Stomach smooth muscle (tissue), 2 donors: ENCODE measurements at regions not wholly inside any gene's neighbourhood (a gene's known extent, or its start where the extent isn't known, plus 50 kb on each side); places are given as distances from the start of the nearest gene placed in this dataset.

Experiments used
- H3K27ac ChIP-seq: one replicate; pipeline ENCODE4 v1.7.0; 2013; ENCODE audit warnings: mild to moderate bottlenecking, low read length, inconsistent platforms
- H3K27me3 ChIP-seq, 2 donors: one replicate each; pipeline ENCODE4 v1.7.0; 2013; ENCODE audit warnings: low read length in 2 of 2; ENCODE audit not compliant: insufficient read depth in 2 of 2, control insufficient read depth in 1 of 2
- H3K36me3 ChIP-seq, 2 donors: one replicate each; pipeline ENCODE4 v1.7.0; 2013; ENCODE audit warnings: low read length in 2 of 2; ENCODE audit not compliant: control insufficient read depth in 2 of 2, insufficient read depth in 2 of 2
- H3K4me1 ChIP-seq: one replicate; pipeline ENCODE4 v1.7.0; 2013; ENCODE audit warnings: low read length; ENCODE audit not compliant: control insufficient read depth, insufficient read depth
- H3K4me3 ChIP-seq, 2 donors: one replicate each; pipeline ENCODE4 v1.7.0; 2013; ENCODE audit warnings: low read length in 2 of 2
- H3K9ac ChIP-seq, 2 donors: one replicate each; pipeline ENCODE4 v1.7.0; 2013; ENCODE audit warnings: low read length in 2 of 2, mild to moderate bottlenecking in 1 of 2
- H3K9me3 ChIP-seq, 2 donors: one replicate each; pipeline ENCODE4 v1.7.0; 2013; ENCODE audit warnings: low read length in 2 of 2; ENCODE audit not compliant: control insufficient read depth in 2 of 2
- donor health status: healthy.
- donor health status: Pancreatic carcinoma.

DNA sequence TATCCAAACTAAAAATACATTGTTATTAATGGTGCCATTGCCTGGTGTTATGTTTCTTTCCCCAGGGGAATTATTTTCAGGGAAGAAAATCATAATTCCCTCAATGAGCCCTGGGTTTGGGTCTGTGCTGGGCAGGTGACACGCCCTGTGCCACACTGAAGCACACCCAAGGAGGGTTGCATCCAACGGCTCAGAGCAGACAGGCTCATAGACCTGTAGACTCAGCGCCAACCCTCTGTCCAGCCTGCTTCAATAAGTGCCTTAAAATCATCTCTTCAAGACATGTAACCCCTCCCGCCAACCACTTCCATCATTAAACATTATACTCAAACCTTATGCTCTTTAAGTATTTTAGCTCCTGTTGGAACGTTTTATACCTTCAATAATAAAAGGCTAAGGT, 225.3 kb upstream of the CDH4 start:
- H3K9me3 ChIP-seq, result no peaks in the 10 kb centered on the region
- H3K36me3 ChIP-seq, result no peaks in the 10 kb centered on the region
- no peak overlapping the region for H3K4me3 ChIP-seq
- no peak overlapping the region for H3K27ac ChIP-seq
- peaks cover 0 to 2% of the 10 kb centered on the region in 2 donors for H3K27me3 ChIP-seq
- no peaks in the 10 kb centered on the region for H3K4me1 ChIP-seq
- H3K9ac ChIP-seq, result no peak overlapping the region

DNA sequence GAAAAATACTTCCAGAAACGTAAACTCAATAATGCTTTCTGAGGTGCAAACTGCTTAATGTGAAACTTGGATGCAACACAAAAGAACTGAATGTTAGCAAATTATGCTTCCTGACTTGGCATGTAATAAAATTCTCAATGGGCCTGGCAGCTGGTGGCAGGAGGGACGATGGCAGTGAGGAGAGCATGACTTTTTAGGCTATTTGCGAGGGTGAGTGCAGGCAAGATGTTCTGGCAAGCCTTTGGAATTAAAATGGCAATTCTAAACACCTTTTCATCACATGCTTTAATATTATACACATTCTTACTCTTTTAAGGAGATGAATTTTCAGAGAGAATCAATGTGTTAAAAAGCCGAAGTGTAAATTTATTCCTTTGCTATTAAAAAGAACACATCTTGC, 224.8 kb upstream of the CDH4 start:
- no peaks in the 10 kb centered on the region for H3K36me3 ChIP-seq
- H3K9me3 ChIP-seq, result no peaks in the 10 kb centered on the region
- H3K27me3 ChIP-seq, result peaks cover 0 to 2% of the 10 kb centered on the region in 2 donors
- H3K4me3 ChIP-seq, result no peak overlapping the region
- no peaks in the 10 kb centered on the region for H3K4me1 ChIP-seq
- no peak overlapping the region for H3K27ac ChIP-seq
- H3K9ac ChIP-seq, result no peak overlapping the region

DNA sequence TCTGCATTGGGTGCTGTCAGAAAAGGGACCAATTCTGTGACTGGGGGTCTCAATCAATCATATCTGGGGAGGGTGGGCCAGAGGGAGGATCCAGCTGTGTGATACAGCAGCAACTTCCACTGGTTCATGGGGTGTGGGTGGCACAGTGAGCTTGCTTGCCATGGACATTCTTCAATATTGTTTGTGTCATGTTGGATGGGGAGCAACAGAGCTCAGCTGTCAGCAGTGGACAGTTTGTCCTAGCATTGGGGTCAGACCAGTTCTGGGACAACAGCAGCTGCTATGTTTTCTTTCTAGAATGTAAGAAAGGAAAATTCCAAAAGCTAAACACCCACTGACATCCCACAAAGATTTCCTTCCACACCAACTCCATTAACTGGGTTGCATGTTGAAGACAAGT, 221.9 kb upstream of the CDH4 start:
- no peaks in the 10 kb centered on the region for H3K9me3 ChIP-seq
- H3K9ac ChIP-seq, result no peak overlapping the region
- no peaks in the 10 kb centered on the region for H3K4me1 ChIP-seq
- H3K27me3 ChIP-seq, result no peaks in the 10 kb centered on the region
- H3K4me3 ChIP-seq, result no peak overlapping the region
- no peaks in the 10 kb centered on the region for H3K36me3 ChIP-seq
- no peak overlapping the region for H3K27ac ChIP-seq

DNA sequence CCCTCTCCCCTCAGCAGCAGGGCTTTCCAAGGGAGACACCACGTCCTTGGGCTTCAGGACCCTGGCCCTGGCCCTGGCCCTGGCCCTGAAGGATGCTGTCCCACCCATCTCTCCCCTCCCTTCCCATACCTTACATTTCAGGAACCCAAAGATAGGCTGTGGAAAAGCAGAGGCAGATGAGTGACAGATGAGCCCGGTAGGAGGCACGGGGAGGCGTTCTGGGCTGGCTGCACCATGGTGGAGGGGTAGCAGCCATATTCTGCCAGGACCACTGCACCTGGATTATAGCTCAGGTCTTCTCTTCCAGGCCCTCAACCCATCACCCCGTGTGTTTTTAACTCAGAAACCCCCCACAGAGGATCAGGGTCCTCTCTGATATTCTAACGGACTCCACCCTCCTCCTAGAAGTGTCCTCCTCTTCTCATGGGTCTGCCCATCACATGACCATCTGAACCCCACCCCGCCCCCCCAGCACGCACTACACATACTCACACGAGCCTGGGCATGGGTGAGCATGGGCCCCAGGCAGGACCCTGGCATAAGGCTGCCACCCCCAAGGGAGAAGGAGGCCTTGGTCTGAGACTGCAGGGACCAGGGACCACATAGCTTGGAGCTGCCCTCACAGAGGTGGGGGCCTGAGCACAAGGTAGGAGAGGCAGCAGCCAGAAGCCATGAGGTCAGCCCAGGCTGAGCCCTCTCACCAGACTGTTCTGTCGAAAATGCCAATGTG, 220.8 kb upstream of the CDH4 start:
- Histone ChIP-seq H3K4me1 (no peaks in the 10 kb centered on the region), H3K36me3 (no peaks in the 10 kb centered on the region), H3K27ac (no peak overlapping the region), H3K4me3 (no peak overlapping the region), H3K27me3 (no peaks in the 10 kb centered on the region), H3K9ac (no peak overlapping the region), H3K9me3 (no peaks in the 10 kb centered on the region)

DNA sequence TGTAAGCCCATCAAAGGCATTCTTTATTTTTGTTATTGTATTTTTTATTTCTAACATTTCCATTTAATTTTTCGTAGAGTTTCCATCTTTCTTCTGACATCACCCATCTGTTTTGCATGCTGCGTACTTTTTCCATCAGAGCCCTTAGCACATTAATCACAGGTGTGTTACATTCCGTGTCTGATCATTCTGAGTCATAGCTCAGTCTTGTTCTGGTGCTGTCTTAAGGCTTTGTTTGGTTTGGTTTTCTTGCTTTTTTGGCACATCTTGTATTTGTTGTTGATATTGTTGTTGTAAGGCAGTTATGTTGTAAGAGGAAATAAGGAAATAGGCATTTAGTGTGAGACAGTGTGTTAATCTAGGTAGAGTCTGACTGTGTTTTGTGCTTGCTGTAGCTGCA, 214.6 kb upstream of the CDH4 start:
- peaks cover 0 to 4% of the 10 kb centered on the region in 2 donors for H3K9me3 ChIP-seq
- no peak overlapping the region for H3K4me3 ChIP-seq
- H3K9ac ChIP-seq, result no peak overlapping the region
- no peaks in the 10 kb centered on the region for H3K36me3 ChIP-seq
- H3K27ac ChIP-seq, result no peak overlapping the region
- H3K27me3 ChIP-seq, result no peaks in the 10 kb centered on the region
- no peaks in the 10 kb centered on the region for H3K4me1 ChIP-seq

DNA sequence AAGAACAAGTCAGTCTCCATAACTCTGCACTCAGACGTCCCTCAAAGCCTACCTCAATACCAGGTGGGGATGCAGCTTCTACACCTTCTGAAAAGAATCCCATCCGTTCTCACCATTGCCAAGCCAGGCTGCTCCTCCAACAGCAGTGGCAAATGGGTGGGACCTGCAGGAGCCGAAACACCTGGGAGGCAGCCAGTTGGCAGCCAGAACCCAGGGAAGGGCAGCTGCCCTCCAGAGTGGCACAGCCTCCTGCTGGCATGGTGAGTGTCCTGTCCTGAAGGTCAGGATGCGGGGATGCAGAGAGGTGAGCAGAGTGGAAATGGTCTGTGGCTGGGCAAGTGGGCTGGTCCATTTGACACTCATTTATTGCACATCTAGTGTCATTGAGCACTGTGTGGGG, 210.6 kb upstream of the CDH4 start:
- Histone ChIP-seq H3K27me3 (peaks cover 0 to 2% of the 10 kb centered on the region in 2 donors), H3K9me3 (peaks cover 0 to 4% of the 10 kb centered on the region in 2 donors), H3K4me1 (no peaks in the 10 kb centered on the region), H3K4me3 (no peak overlapping the region), H3K27ac (no peak overlapping the region), H3K9ac (no peak overlapping the region), H3K36me3 (no peaks in the 10 kb centered on the region)

DNA sequence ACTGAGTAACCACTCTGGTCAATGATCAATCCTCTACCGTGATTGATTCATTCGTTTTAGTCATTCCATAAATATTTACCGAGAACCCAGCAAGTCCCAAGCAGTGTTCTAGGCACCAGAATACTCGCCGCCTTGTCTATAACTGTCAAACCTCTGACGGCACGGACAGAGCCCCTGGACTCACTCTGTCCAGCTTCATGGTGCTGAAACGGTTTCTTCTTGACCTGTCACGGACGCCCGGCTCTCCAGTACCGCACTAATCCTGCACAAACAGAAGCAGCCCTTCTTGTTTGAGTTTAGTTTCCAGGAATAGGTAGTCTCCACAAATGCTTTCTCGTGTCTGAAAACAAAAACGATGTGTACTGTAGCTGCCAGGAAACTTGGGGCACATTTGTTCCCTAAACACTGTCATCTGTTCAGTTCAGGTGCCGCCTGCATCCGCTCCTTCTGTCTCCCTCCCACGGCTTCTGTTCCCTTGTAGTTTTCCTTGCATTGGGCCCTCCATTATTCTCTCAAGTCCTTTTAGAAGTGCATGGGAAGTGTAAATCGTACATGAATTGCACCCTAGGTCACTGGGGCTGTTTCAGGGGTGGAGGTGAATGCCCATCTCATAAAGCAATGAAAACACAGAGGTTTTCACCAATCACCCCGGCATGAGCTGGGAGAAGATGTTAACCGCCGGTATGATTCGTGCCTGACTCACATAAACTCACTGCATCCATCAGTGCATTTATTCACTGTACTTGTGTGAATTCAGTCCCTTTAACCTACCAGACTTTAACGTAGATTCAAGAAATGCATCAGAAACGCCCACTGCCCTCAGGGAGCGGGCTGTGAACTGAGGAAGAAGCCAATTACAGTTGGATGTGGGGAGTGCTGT, 209.3 kb upstream of the CDH4 start:
- peaks cover 0 to 2% of the 10 kb centered on the region in 2 donors for H3K27me3 ChIP-seq
- H3K4me3 ChIP-seq, result no peak overlapping the region
- H3K27ac ChIP-seq, result no peak overlapping the region
- peaks cover 0 to 4% of the 10 kb centered on the region in 2 donors for H3K9me3 ChIP-seq
- no peaks in the 10 kb centered on the region for H3K4me1 ChIP-seq
- no peak overlapping the region for H3K9ac ChIP-seq
- no peaks in the 10 kb centered on the region for H3K36me3 ChIP-seq

DNA sequence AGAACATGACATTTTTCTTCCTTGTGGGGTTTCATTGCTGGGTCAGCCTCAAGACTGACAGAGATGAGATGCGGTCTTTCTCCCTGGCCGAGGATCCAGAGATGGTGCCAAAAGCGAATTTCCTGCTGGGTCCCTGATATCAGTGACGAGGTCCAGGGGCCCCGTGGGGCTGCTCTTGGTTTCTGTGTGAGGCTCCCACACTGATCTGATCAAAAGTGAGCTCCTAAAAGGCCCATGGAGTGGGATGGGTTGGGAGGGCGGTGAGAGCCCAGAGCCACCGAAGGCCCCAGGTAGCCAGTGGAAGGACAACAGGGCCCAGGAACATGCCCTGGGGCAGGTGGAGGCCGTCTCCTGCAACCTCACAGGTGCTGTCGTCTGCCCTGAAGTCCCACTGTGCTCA, 208.4 kb upstream of the CDH4 start:
- Histone ChIP-seq H3K9ac (no peak overlapping the region), H3K4me3 (no peak overlapping the region), H3K9me3 (peaks cover under 1 to 4% of the 10 kb centered on the region in 2 donors), H3K27ac (no peak overlapping the region), H3K4me1 (no peaks in the 10 kb centered on the region), H3K27me3 (peaks cover 0 to 2% of the 10 kb centered on the region in 2 donors), H3K36me3 (no peaks in the 10 kb centered on the region)

DNA sequence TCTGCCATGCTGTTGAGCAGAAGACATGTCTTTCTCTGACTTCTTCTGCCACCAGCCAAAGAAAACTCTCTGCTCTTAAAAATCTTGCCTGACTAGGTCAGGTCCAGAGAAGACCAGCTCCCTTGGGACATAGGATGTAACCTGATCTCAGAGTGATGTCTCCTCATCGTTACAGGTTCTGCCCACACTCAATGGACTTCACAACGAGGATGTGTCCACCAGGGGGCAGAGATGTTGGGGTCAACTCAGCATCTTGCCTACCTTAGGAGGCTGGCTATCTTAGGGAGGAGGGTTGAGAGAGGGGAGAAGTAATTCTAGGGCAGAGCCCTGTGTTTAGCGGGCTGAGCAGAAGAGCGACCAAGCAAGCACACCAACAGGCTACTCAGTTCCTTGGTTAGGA, 207.6 kb upstream of the CDH4 start:
- H3K4me1 ChIP-seq, result no peaks in the 10 kb centered on the region
- no peak overlapping the region for H3K9ac ChIP-seq
- H3K9me3 ChIP-seq, result peaks cover 2 to 4% of the 10 kb centered on the region in 2 donors
- no peaks in the 10 kb centered on the region for H3K36me3 ChIP-seq
- no peak overlapping the region for H3K4me3 ChIP-seq
- H3K27ac ChIP-seq, result no peak overlapping the region
- peaks cover 0 to 2% of the 10 kb centered on the region in 2 donors for H3K27me3 ChIP-seq

DNA sequence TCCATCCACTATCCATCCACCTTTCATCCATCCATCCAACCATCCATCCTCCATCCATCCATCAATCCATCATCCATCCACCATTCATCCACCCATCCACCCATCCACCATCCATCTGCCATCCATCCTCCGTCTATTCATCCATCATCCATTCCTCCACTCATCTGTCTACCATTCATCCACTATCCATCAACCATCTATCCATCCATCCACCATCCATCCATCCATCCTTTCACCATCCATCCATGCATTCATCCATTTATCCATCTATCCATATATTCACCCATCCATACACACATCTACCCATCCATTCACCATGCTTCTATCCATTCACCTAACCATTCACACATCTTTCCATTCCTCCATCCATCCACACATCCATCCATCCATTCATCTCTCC, 207.0 kb upstream of the CDH4 start:
- Histone ChIP-seq H3K4me3 (no peak overlapping the region), H3K9ac (no peak overlapping the region), H3K4me1 (no peaks in the 10 kb centered on the region), H3K27ac (no peak overlapping the region), H3K27me3 (peaks cover 0 to 2% of the 10 kb centered on the region in 2 donors), H3K36me3 (no peaks in the 10 kb centered on the region), H3K9me3 (peaks cover 2% of the 10 kb centered on the region in 2 donors)
